Upper lobe of left lung (tissue), 4 donors: ENCODE measurements at regions not wholly inside any gene's neighbourhood (a gene's known extent, or its start where the extent isn't known, plus 50 kb on each side); places are given as distances from the start of the nearest gene placed in this dataset.
"Not testable (repeated sequence)": the region's sequence is repeated elsewhere in the genome, so short reads cannot be mapped to it uniquely, and the experiment has no call there.

Experiments used
- POLR2AphosphoS5 ChIP-seq, 2 donors: sonication (generic); formaldehyde crosslinking; IDR thresholded peaks; one replicate each; pipeline ENCODE4 v1.5.1; 2017; ENCODE audit warnings: antibody characterized with exemption in 2 of 2
- TF ChIP-seq, protein P1 (sequence below), 6 experiments: fragments of 450-650 bp in 4 of 6; fragments of 200-600 bp in 2 of 6; sonication (generic) in 2 of 6; IDR thresholded peaks; one replicate each; pipeline ENCODE4 v1.5.1; 2016 to 2019; ENCODE audit warnings: antibody characterized with exemption in 6 of 6

DNA sequence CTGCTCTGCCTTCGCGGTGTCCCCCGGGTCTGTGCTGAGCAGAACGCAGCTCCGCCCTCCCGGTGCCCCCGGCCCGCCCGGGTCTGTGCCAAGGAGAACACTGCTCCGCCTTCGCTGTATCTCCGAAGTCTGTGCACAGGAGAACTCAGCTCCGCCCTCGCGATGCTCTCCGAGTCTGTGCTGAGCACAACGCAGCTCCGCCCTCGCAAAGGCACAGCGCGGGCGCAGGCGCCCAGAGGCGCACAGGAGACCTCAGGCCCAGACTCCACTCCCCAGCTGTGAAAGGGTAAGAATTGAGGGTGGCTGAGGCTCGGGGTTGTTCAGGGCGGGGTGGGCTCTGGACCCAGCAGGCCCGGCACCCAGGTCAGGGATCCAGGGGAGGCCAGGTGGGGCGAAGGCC, 123.2 kb downstream of the PPIAL4F start:
- TF ChIP-seq POLR2AphosphoS5 (IDR thresholded peaks at IDR 0.05) = not testable (repeated sequence)
- TF ChIP-seq, protein P1, sequence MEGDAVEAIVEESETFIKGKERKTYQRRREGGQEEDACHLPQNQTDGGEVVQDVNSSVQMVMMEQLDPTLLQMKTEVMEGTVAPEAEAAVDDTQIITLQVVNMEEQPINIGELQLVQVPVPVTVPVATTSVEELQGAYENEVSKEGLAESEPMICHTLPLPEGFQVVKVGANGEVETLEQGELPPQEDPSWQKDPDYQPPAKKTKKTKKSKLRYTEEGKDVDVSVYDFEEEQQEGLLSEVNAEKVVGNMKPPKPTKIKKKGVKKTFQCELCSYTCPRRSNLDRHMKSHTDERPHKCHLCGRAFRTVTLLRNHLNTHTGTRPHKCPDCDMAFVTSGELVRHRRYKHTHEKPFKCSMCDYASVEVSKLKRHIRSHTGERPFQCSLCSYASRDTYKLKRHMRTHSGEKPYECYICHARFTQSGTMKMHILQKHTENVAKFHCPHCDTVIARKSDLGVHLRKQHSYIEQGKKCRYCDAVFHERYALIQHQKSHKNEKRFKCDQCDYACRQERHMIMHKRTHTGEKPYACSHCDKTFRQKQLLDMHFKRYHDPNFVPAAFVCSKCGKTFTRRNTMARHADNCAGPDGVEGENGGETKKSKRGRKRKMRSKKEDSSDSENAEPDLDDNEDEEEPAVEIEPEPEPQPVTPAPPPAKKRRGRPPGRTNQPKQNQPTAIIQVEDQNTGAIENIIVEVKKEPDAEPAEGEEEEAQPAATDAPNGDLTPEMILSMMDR (IDR thresholded peaks at IDR 0.05) = not testable (repeated sequence)
